Cardiac muscle cell (in vitro differentiated cells and primary cell): ENCODE measurements at regions not wholly inside any gene's neighbourhood (a gene's known extent, or its start where the extent isn't known, plus 50 kb on each side); places are given as distances from the start of the nearest gene placed in this dataset.
"Not testable (repeated sequence)": the region's sequence is repeated elsewhere in the genome, so short reads cannot be mapped to it uniquely, and the experiment has no call there.

Source experiments
- DNase-seq, 2 donors: peaks; one replicate each; pipeline versions ENCODE4 v3.0.0 to v3.0.0-alpha.2; 2010 to 2017; ENCODE audit warnings: low read depth in 1 of 2, low spot score in 1 of 2
- H3K27ac ChIP-seq: fragments of 200-600 bp; sonication (generic); 2 replicates; pipeline ENCODE4 v1.5.1; 2016
- H3K27me3 ChIP-seq: fragments of 200-600 bp; sonication (generic); 2 replicates; pipeline ENCODE4 v1.6.0; 2016; ENCODE audit warnings: control low read depth
- H3K36me3 ChIP-seq: fragments of 200-600 bp; sonication (generic); 2 replicates; pipeline ENCODE4 v1.5.1; 2016; ENCODE audit warnings: control low read depth
- H3K4me1 ChIP-seq: fragments of 200-600 bp; sonication (generic); 2 replicates; pipeline ENCODE4 v1.8.1; 2017; ENCODE audit warnings: low read depth, mild to moderate bottlenecking, mixed run types
- H3K4me3 ChIP-seq: fragments of 200-600 bp; sonication (generic); 2 replicates; pipeline ENCODE4 v1.5.1; 2016; ENCODE audit warnings: mild to moderate bottlenecking
- H3K9me3 ChIP-seq: fragments of 200-600 bp; sonication (generic); 2 replicates; pipeline ENCODE4 v1.5.1; 2017; ENCODE audit warnings: low read depth, mild to moderate bottlenecking, control low read depth
- CTCF ChIP-seq: IDR thresholded peaks from 2 replicates; pipeline ENCODE4 v1.5.1; 2012; ENCODE audit warnings: low read depth, mild to moderate bottlenecking, low read length

GRCh38 chr5:44046619-44047364 lies 342.4 kb downstream of the FGF10 start:
- H3K27me3 ChIP-seq = no peaks in the 10 kb centered on the region
- H3K4me3 ChIP-seq = no peak overlapping the region
- no peak for DNase-seq
- no peak for TF ChIP-seq CTCF
- no peaks in the 10 kb centered on the region for H3K36me3 ChIP-seq
- no peaks in the 10 kb centered on the region for H3K4me1 ChIP-seq
- no peak overlapping the region for H3K27ac ChIP-seq
- no peaks in the 10 kb centered on the region for H3K9me3 ChIP-seq

GRCh38 chr5:44044549-44044948 lies 344.7 kb downstream of the FGF10 start:
- H3K27ac ChIP-seq, H3K4me3 ChIP-seq, H3K4me1 ChIP-seq, H3K9me3 ChIP-seq, H3K36me3 ChIP-seq, H3K27me3 ChIP-seq, DNase-seq: not testable (repeated sequence)

- Histone ChIP-seq H3K27me3 (no peaks in the 10 kb centered on the region), H3K9me3 (no peaks in the 10 kb centered on the region), H3K4me1 (no peaks in the 10 kb centered on the region), H3K4me3 (no peak overlapping the region), H3K36me3 (no peaks in the 10 kb centered on the region), H3K27ac (no peak overlapping the region)
- DNase-seq = no peak
- TF ChIP-seq CTCF = no peak
Observed at GRCh38 chr5:44028226-44028625, 361.0 kb downstream of the FGF10 start.

- TF ChIP-seq CTCF = no peak
- H3K27ac ChIP-seq = no peak overlapping the region
- H3K9me3 ChIP-seq = no peaks in the 10 kb centered on the region
- no peaks in the 10 kb centered on the region for H3K36me3 ChIP-seq
- no peaks in the 10 kb centered on the region for H3K4me1 ChIP-seq
- no peak overlapping the region for H3K4me3 ChIP-seq
- H3K27me3 ChIP-seq = no peaks in the 10 kb centered on the region
- DNase-seq = no peak
Observed at GRCh38 chr5:44022622-44023021, 366.6 kb downstream of the FGF10 start.

GRCh38 chr5:44011518-44011917 lies 377.7 kb downstream of the FGF10 start:
- no peaks in the 10 kb centered on the region for H3K36me3 ChIP-seq
- TF ChIP-seq CTCF = no peak
- no peak for DNase-seq

GRCh38 chr5:44002381-44002901 lies 386.8 kb downstream of the FGF10 start:
- Histone ChIP-seq H3K36me3 (no peaks in the 10 kb centered on the region), H3K4me1 (no peaks in the 10 kb centered on the region), H3K27ac (no peak overlapping the region), H3K27me3 (no peaks in the 10 kb centered on the region), H3K9me3 (no peaks in the 10 kb centered on the region), H3K4me3 (no peak overlapping the region)
- no peak for TF ChIP-seq CTCF
- no peak for DNase-seq

More at GRCh38 chr5:44011518-44011917, 377.7 kb downstream of the FGF10 start:
- H3K9me3 ChIP-seq = no peaks in the 10 kb centered on the region
- no peaks in the 10 kb centered on the region for H3K27me3 ChIP-seq
- H3K4me1 ChIP-seq = no peaks in the 10 kb centered on the region
- H3K27ac ChIP-seq = no peak overlapping the region
- H3K4me3 ChIP-seq = no peak overlapping the region
